GM21381 (cell line): ENCODE measurements at regions not wholly inside any gene's neighbourhood (a gene's known extent, or its start where the extent isn't known, plus 50 kb on each side); places are given as distances from the start of the nearest gene placed in this dataset.

Source experiments
- ATAC-seq: cut with Tn5 transposase; IDR thresholded peaks from one replicate; pipeline ENCODE4 v1.9.1; 2021; ENCODE audit warnings: mild to moderate bottlenecking, moderate library complexity; ENCODE audit not compliant: unreplicated experiment

- no peak for ATAC-seq
Observed at GRCh38 chr3:74564560-74564959, 49.9 kb downstream of the CNTN3 start.

- ATAC-seq = no peak
Observed at GRCh38 chr3:74562558-74563269, 51.7 kb downstream of the CNTN3 start.

- no peak for ATAC-seq
Observed at GRCh38 chr3:74561881-74562280, 52.6 kb downstream of the CNTN3 start.

- ATAC-seq = no peak
Observed at GRCh38 chr3:74559261-74559660, 55.2 kb downstream of the CNTN3 start.

GRCh38 chr3:74550686-74551085 is 63.8 kb downstream of the CNTN3 start:
- no peak for ATAC-seq

- no peak for ATAC-seq
Observed at GRCh38 chr3:74546426-74546825, 68.0 kb downstream of the CNTN3 start.

GRCh38 chr3:74542441-74542840 is 72.0 kb downstream of the CNTN3 start:
- ATAC-seq = no peak

- no peak for ATAC-seq
Observed at GRCh38 chr3:74539876-74540275, 74.6 kb downstream of the CNTN3 start.

- ATAC-seq = no peak
Observed at GRCh38 chr3:74538669-74539068, 75.8 kb downstream of the CNTN3 start.

GRCh38 chr3:74537857-74538256 is 76.6 kb downstream of the CNTN3 start:
- ATAC-seq = no peak

- no peak for ATAC-seq
Observed at GRCh38 chr3:74537164-74537563, 77.3 kb downstream of the CNTN3 start.

GRCh38 chr3:74535281-74535680 is 79.2 kb downstream of the CNTN3 start:
- no peak for ATAC-seq

GRCh38 chr3:74534611-74535010 is 79.8 kb downstream of the CNTN3 start:
- ATAC-seq = no peak

GRCh38 chr3:74532446-74532845 is 82.0 kb downstream of the CNTN3 start:
- ATAC-seq = no peak

- ATAC-seq = no peak
Observed at GRCh38 chr3:74531491-74531890, 83.0 kb downstream of the CNTN3 start.

- no peak for ATAC-seq
Observed at GRCh38 chr3:74529145-74529544, 85.3 kb downstream of the CNTN3 start.

- ATAC-seq = no peak
Observed at GRCh38 chr3:74527566-74527965, 86.9 kb downstream of the CNTN3 start.

GRCh38 chr3:74523811-74524210 is 90.6 kb downstream of the CNTN3 start:
- ATAC-seq = no peak

- ATAC-seq = no peak
Observed at GRCh38 chr3:74520895-74521294, 93.6 kb downstream of the CNTN3 start.

GRCh38 chr3:74518610-74519009 is 95.8 kb downstream of the CNTN3 start:
- no peak for ATAC-seq

GRCh38 chr3:74516019-74516418 is 98.4 kb downstream of the CNTN3 start:
- no peak for ATAC-seq

- no peak for ATAC-seq
Observed at GRCh38 chr3:74515451-74515850, 99.0 kb downstream of the CNTN3 start.

GRCh38 chr3:74511078-74511477 is 103.4 kb downstream of the CNTN3 start:
- no peak for ATAC-seq
